GM18505 (cell line): ENCODE measurements at regions not wholly inside any gene's neighbourhood (a gene's known extent, or its start where the extent isn't known, plus 50 kb on each side); places are given as distances from the start of the nearest gene placed in this dataset.

ENCODE experiments used
- ATAC-seq: cut with Tn5 transposase; IDR thresholded peaks from one replicate; pipeline ENCODE4 v1.9.1; 2021; ENCODE audit not compliant: unreplicated experiment
- POLR2A ChIP-seq: IDR thresholded peaks from 4 replicates; pipeline ENCODE4 v1.6.1; 2011; ENCODE audit warnings: borderline replicate concordance; ENCODE audit not compliant: insufficient read depth, insufficient read length; ENCODE audit errors: extremely low read depth

GRCh38 chr4:124019749-124020549 lies 623.4 kb downstream of the SPRY1 start:
- no peak for TF ChIP-seq POLR2A
- ATAC-seq, result no peak

- no peak for TF ChIP-seq POLR2A
- ATAC-seq, result no peak
These were observed 628.4 kb downstream of the SPRY1 start for GRCh38 chr4:124025000-124025399.

- no peak for ATAC-seq
- no peak for TF ChIP-seq POLR2A
These were observed 628.8 kb downstream of the SPRY1 start for GRCh38 chr4:124025428-124025827.

GRCh38 chr4:124028182-124028581 lies 631.6 kb downstream of the SPRY1 start:
- ATAC-seq, result no peak

GRCh38 chr4:124030147-124030546 lies 633.6 kb downstream of the SPRY1 start:
- TF ChIP-seq POLR2A, result no peak

More at GRCh38 chr4:124028182-124028581, 631.6 kb downstream of the SPRY1 start:
- no peak for TF ChIP-seq POLR2A

GRCh38 chr4:124032035-124032434 lies 635.4 kb downstream of the SPRY1 start:
- ATAC-seq, result no peak
- no peak for TF ChIP-seq POLR2A

More at GRCh38 chr4:124030147-124030546, 633.6 kb downstream of the SPRY1 start:
- no peak for ATAC-seq

GRCh38 chr4:124035364-124036041 lies 638.9 kb downstream of the SPRY1 start:
- TF ChIP-seq POLR2A, result no peak
- ATAC-seq, result no peak

- no peak for ATAC-seq
These were observed 640.6 kb downstream of the SPRY1 start for GRCh38 chr4:124037236-124037635.

GRCh38 chr4:124044330-124044729 lies 647.7 kb downstream of the SPRY1 start:
- no peak for ATAC-seq
- no peak for TF ChIP-seq POLR2A

More at GRCh38 chr4:124037236-124037635, 640.6 kb downstream of the SPRY1 start:
- TF ChIP-seq POLR2A, result no peak

- TF ChIP-seq POLR2A, result no peak
- no peak for ATAC-seq
These were observed 648.3 kb downstream of the SPRY1 start for GRCh38 chr4:124044867-124045266.

- ATAC-seq, result no peak
- TF ChIP-seq POLR2A, result no peak
These were observed 649.6 kb downstream of the SPRY1 start for GRCh38 chr4:124046190-124046589.

GRCh38 chr4:124053872-124054538 lies 657.4 kb downstream of the SPRY1 start:
- no peak for TF ChIP-seq POLR2A
- no peak for ATAC-seq

GRCh38 chr4:124055336-124055735 lies 657.2 kb downstream of the ANKRD50 start:
- no peak for TF ChIP-seq POLR2A
- ATAC-seq, result no peak

GRCh38 chr4:124055896-124056295 lies 656.6 kb downstream of the ANKRD50 start:
- no peak for TF ChIP-seq POLR2A
- ATAC-seq, result no peak

- ATAC-seq, result peak; percentile 80
- no peak for TF ChIP-seq POLR2A
These were observed 652.1 kb downstream of the ANKRD50 start for GRCh38 chr4:124060261-124060918.
